B cell (primary cell): ENCODE measurements at regions not wholly inside any gene's neighbourhood (a gene's known extent, or its start where the extent isn't known, plus 50 kb on each side); places are given as distances from the start of the nearest gene placed in this dataset.

Experiments
- ATAC-seq: fragments of 200-7000 bp; cut with Tn5 transposase; one replicate; pipeline ENCODE4 v1.10.0; 2021; ENCODE audit warnings: low read depth, mild to moderate bottlenecking, moderate number of reproducible peaks, moderate library complexity
- CTCF ChIA-PET: fragments of 350-600 bp; sonication (Branson Sonifier 250); formaldehyde crosslinking; loops from one replicate; lab custom pipeline; 2021; ENCODE audit warnings: antibody characterized with exemption, inconsistent platforms; lab: Charles Lee
- POLR2A ChIA-PET: fragments of 350-600 bp; sonication (Branson Sonifier 250); formaldehyde crosslinking; loops from one replicate; lab custom pipeline; 2021; ENCODE audit warnings: antibody characterized with exemption; lab: Charles Lee
- DNase-seq: peaks from one replicate; pipeline ENCODE4 v3.0.0; 2013
- H2AFZ ChIP-seq: 2 replicates; pipeline ENCODE4 v1.6.1; 2012; ENCODE audit warnings: mild to moderate bottlenecking, low read depth, low read length; ENCODE audit not compliant: insufficient read depth, poor library complexity, severe bottlenecking
- H3K27ac ChIP-seq, 2 donors: 1 replicate in 1 of 2; 2 replicates in 1 of 2; pipeline ENCODE4 v1.5.1; 2012 to 2013; ENCODE audit warnings: low read length in 2 of 2, mild to moderate bottlenecking in 2 of 2, moderate library complexity in 1 of 2
- H3K27me3 ChIP-seq, 4 experiments: fragments of 200-600 bp in 1 of 4; sonication (generic) in 1 of 4; replicated peaks in 1 of 4; 1 replicate in 2 of 4; 2 replicates in 2 of 4; pipeline versions ENCODE4 v1.6.1 to v1.7.0; 2013 to 2016; ENCODE audit warnings: low read length in 3 of 4, mild to moderate bottlenecking in 2 of 4, mixed read lengths in 1 of 4, moderate library complexity in 1 of 4; ENCODE audit not compliant: insufficient read depth in 4 of 4, control insufficient read depth in 3 of 4; ENCODE audit errors: control extremely low read depth in 1 of 4
- H3K36me3 ChIP-seq, 2 experiments: replicated peaks in 1 of 2; 1 replicate in 1 of 2; 2 replicates in 1 of 2; pipeline versions ENCODE4 v1.6.1 to v1.7.1; 2013; ENCODE audit warnings: low read length in 1 of 2; ENCODE audit not compliant: insufficient read depth in 2 of 2, control insufficient read depth in 1 of 2; ENCODE audit errors: control extremely low read depth in 1 of 2, extremely low read depth in 1 of 2
- H3K4me1 ChIP-seq, 2 donors: fragments of 200-600 bp in 1 of 2; sonication (generic) in 1 of 2; 1 replicate in 1 of 2; 2 replicates in 1 of 2; pipeline versions ENCODE4 v1.5.1 to v1.6.1; 2013 to 2017; ENCODE audit warnings: low read length in 2 of 2; ENCODE audit not compliant: control insufficient read depth in 2 of 2, insufficient read depth in 2 of 2
- H3K4me2 ChIP-seq: replicated peaks from 2 replicates; pipeline ENCODE3; 2012; ENCODE audit warnings: mild to moderate bottlenecking, low read depth, low read length; ENCODE audit not compliant: poor library complexity, severe bottlenecking
- H3K4me3 ChIP-seq, 5 experiments: fragments of 200-600 bp in 1 of 5; sonication (generic) in 1 of 5; 1 replicate in 3 of 5; 2 replicates in 2 of 5; pipeline versions ENCODE4 v1.5.1 to v1.7.0; 2011 to 2016; ENCODE audit warnings: low read length in 4 of 5, mild to moderate bottlenecking in 4 of 5, low read depth in 2 of 5, control low read depth in 1 of 5, moderate library complexity in 1 of 5; ENCODE audit not compliant: insufficient read depth in 1 of 5; ENCODE audit errors: control extremely low read depth in 1 of 5, extremely low read depth in 1 of 5
- H3K79me2 ChIP-seq: fragments of 200-600 bp; sonication (generic); one replicate; pipeline ENCODE4 v1.6.0; 2016; ENCODE audit warnings: low read length; ENCODE audit not compliant: control insufficient read depth, insufficient read depth
- H3K9ac ChIP-seq: fragments of 200-600 bp; sonication (generic); 2 replicates; pipeline ENCODE4 v1.6.1; 2017; ENCODE audit warnings: mild to moderate bottlenecking, low read length, moderate library complexity
- H3K9me3 ChIP-seq, 3 donors: one replicate each; pipeline versions ENCODE4 v1.6.1 to v1.7.1; 2013; ENCODE audit warnings: low read length in 2 of 3; ENCODE audit not compliant: control insufficient read depth in 2 of 3, insufficient read depth in 1 of 3; ENCODE audit errors: control extremely low read depth in 1 of 3
- H4K20me1 ChIP-seq: 2 replicates; pipeline ENCODE4 v1.6.0; 2012; ENCODE audit warnings: mild to moderate bottlenecking, low read length; ENCODE audit not compliant: insufficient read depth, control insufficient read depth, poor library complexity, severe bottlenecking
- H3K27ac Mint-ChIP-seq: one replicate; pipeline ENCODE4 v1.8.0; 2021; ENCODE audit warnings: mixed read lengths
- H3K27me3 Mint-ChIP-seq: one replicate; pipeline ENCODE4 v1.8.0; 2021; ENCODE audit warnings: mixed read lengths
- H3K4me1 Mint-ChIP-seq: one replicate; pipeline ENCODE4 v1.8.0; 2021; ENCODE audit warnings: mixed read lengths
- H3K4me3 Mint-ChIP-seq: one replicate; pipeline ENCODE4 v1.8.0; 2021; ENCODE audit warnings: mixed read lengths
- H3K9me3 Mint-ChIP-seq: one replicate; pipeline ENCODE4 v1.8.0; 2022; ENCODE audit warnings: mixed read lengths; ENCODE audit not compliant: insufficient read depth
- EZH2 ChIP-seq: IDR thresholded peaks from 2 replicates; pipeline ENCODE4 v1.6.1; 2012; ENCODE audit warnings: borderline replicate concordance, low read depth, mild to moderate bottlenecking, moderate library complexity, low read length; ENCODE audit not compliant: insufficient read depth, poor library complexity, severe bottlenecking
- WGBS: methylation state at CpG from one replicate; pipeline ENCODE4 v1.1.5; 2013; ENCODE audit warnings: missing lambda C conversion rate; ENCODE audit not compliant: insufficient coverage; 5-methylcytosine and 5-hydroxymethylcytosine counted together
- intact Hi-C: fragments of 100-400 bp; cut with micrococcal nuclease; formaldehyde crosslinking; loops from one replicate; pipeline ENCODE4 v1.10.0; 2022
- TF ChIP-seq, protein P1 (sequence below): fragments of 200-600 bp; IDR thresholded peaks from one replicate; pipeline ENCODE4 v1.8.0; 2022; ENCODE audit warnings: antibody characterized with exemption, mild to moderate bottlenecking

DNA sequence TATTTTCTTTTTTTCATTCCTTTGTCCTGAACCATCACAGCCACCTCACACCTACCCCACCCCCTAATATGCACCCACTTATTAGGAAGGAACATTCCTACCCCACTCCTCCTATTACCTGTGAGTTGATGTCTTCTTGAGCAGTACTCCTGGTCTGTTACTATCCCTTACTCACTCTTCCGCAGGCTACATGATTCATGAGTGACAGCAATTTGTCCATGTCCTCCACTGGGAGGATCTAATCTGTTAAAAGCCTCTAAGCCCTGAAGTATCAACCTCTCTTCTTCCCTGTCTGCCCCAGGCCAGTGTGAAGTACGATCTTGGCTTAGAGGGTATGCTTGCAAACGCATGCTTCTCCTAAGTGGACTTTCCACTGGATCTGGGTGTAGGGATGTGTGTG is 75.6 kb upstream of the RFX8 start:
- Histone ChIP-seq H3K9me3 (no peaks in the 10 kb centered on the region), H3K79me2 (no peaks in the 10 kb centered on the region), H3K4me3 (no peak overlapping the region), H3K27me3 (peaks cover 0 to 4% (median 0%) of the 10 kb centered on the region in 4 experiments), H3K4me1 (no peaks in the 10 kb centered on the region), H3K36me3 (no peaks in the 10 kb centered on the region), H3K9ac (no peak overlapping the region), H2AFZ (no peak overlapping the region), H3K4me2 (no peak overlapping the region), H4K20me1 (no peaks in the 10 kb centered on the region), H3K27ac (no peak overlapping the region)
- ChIA-PET POLR2A (no interaction called here), CTCF (no interaction called here)
- Mint-ChIP-seq H3K4me3 (no peak overlapping the region), H3K27me3 (no peaks in the 10 kb centered on the region), H3K27ac (no peak overlapping the region), H3K4me1 (no peaks in the 10 kb centered on the region), H3K9me3 (no peaks in the 10 kb centered on the region)
- intact Hi-C loops = no loop called here
- TF ChIP-seq, protein P1, sequence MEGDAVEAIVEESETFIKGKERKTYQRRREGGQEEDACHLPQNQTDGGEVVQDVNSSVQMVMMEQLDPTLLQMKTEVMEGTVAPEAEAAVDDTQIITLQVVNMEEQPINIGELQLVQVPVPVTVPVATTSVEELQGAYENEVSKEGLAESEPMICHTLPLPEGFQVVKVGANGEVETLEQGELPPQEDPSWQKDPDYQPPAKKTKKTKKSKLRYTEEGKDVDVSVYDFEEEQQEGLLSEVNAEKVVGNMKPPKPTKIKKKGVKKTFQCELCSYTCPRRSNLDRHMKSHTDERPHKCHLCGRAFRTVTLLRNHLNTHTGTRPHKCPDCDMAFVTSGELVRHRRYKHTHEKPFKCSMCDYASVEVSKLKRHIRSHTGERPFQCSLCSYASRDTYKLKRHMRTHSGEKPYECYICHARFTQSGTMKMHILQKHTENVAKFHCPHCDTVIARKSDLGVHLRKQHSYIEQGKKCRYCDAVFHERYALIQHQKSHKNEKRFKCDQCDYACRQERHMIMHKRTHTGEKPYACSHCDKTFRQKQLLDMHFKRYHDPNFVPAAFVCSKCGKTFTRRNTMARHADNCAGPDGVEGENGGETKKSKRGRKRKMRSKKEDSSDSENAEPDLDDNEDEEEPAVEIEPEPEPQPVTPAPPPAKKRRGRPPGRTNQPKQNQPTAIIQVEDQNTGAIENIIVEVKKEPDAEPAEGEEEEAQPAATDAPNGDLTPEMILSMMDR = no peak
- TF ChIP-seq EZH2 = no peak
- ATAC-seq (no peak), DNase-seq (no peak)
- 100% methylated on average over 2 of the region's 3 CpGs for WGBS

GRCh38 chr2:101549371-101549770 is 74.5 kb upstream of the RFX8 start:
- Mint-ChIP-seq H3K27ac (no peak overlapping the region), H3K4me1 (no peaks in the 10 kb centered on the region), H3K4me3 (no peak overlapping the region), H3K27me3 (peaks cover 4% of the 10 kb centered on the region), H3K9me3 (no peaks in the 10 kb centered on the region)
- no peak overlapping the region for H3K27ac ChIP-seq
- WGBS = no CpG with 5 or more reads among the region's 1 CpG
- ATAC-seq (no peak), DNase-seq (no peak)
- no peak overlapping the region for H2AFZ ChIP-seq
- H3K4me3 ChIP-seq = no peak overlapping the region
- TF ChIP-seq EZH2 = no peak
- TF ChIP-seq, protein P1 = no peak
- no peaks in the 10 kb centered on the region for H3K36me3 ChIP-seq
- H3K4me2 ChIP-seq = no peak overlapping the region
- no peaks in the 10 kb centered on the region for H3K4me1 ChIP-seq
- intact Hi-C loops = no loop called here
- H3K27me3 ChIP-seq = peaks cover 0 to 4% (median 0%) of the 10 kb centered on the region in 4 experiments
- no peaks in the 10 kb centered on the region for H3K9me3 ChIP-seq
- ChIA-PET CTCF (no interaction called here), POLR2A (no interaction called here)
- H3K9ac ChIP-seq = no peak overlapping the region
- H4K20me1 ChIP-seq = no peaks in the 10 kb centered on the region
- no peaks in the 10 kb centered on the region for H3K79me2 ChIP-seq
